A673 (cell line): ENCODE measurements at regions not wholly inside any gene's neighbourhood (a gene's known extent, or its start where the extent isn't known, plus 50 kb on each side); places are given as distances from the start of the nearest gene placed in this dataset.

ENCODE experiments used
- CTCF ChIP-seq: fragments of 300-800, 200-600 bp; sonication (generic); conservative IDR thresholded peaks from 2 replicates; pipeline ENCODE4 v1.5.1; 2017; ENCODE audit warnings: low read depth, mild to moderate bottlenecking, antibody characterized with exemption, low read length, moderate library complexity, mixed read lengths
- EZH2 ChIP-seq: fragments of 200-600 bp; sonication (generic); IDR thresholded peaks from 2 replicates; pipeline ENCODE4 v1.6.1; 2017; ENCODE audit warnings: borderline replicate concordance, low read depth, mild to moderate bottlenecking, mixed read lengths, antibody characterized with exemption, low read length; ENCODE audit not compliant: poor library complexity, severe bottlenecking

- TF ChIP-seq CTCF (no peak), EZH2 (no peak)
Observed at GRCh38 chr18:39759926-39760325, 2194.3 kb upstream of the CELF4 start.
